Stimulated activated naive CD8-positive, alpha-beta T cell treated with anti-CD3 and anti-CD28 coated beads, Interleukin-15, Interleukin-2, amounts not matched to agents 100 ng/mL and 50 ng/mL, for 24 hours (primary cell): ENCODE measurements at regions not wholly inside any gene's neighbourhood (a gene's known extent, or its start where the extent isn't known, plus 50 kb on each side); places are given as distances from the start of the nearest gene placed in this dataset.

ENCODE experiments used
- H3K27ac Mint-ChIP-seq: one replicate; pipeline ENCODE4 v1.8.0; 2021; ENCODE audit warnings: mild to moderate bottlenecking, mixed read lengths
- H3K27me3 Mint-ChIP-seq: one replicate; pipeline ENCODE4 v1.8.0; 2021; ENCODE audit warnings: mixed read lengths
- H3K36me3 Mint-ChIP-seq: one replicate; pipeline ENCODE4 v1.8.0; 2021; ENCODE audit warnings: low read depth, mixed read lengths
- H3K4me1 Mint-ChIP-seq: one replicate; pipeline ENCODE4 v1.8.0; 2021; ENCODE audit warnings: low read depth, mixed read lengths
- H3K4me3 Mint-ChIP-seq: one replicate; pipeline ENCODE4 v1.8.0; 2021; ENCODE audit warnings: mild to moderate bottlenecking, mixed read lengths
- H3K9me3 Mint-ChIP-seq: one replicate; pipeline ENCODE4 v1.8.0; 2021; ENCODE audit warnings: mixed read lengths

GRCh38 chr10:131004276-131004675 is 307.2 kb downstream of the TCERG1L start:
- no peaks in the 10 kb centered on the region for H3K4me1 Mint-ChIP-seq
- H3K9me3 Mint-ChIP-seq, result no peaks in the 10 kb centered on the region
- H3K4me3 Mint-ChIP-seq, result no peak overlapping the region
- no peaks in the 10 kb centered on the region for H3K27me3 Mint-ChIP-seq
- H3K36me3 Mint-ChIP-seq, result no peaks in the 10 kb centered on the region
- no peak overlapping the region for H3K27ac Mint-ChIP-seq

GRCh38 chr10:131006458-131007256 is 304.9 kb downstream of the TCERG1L start:
- H3K36me3 Mint-ChIP-seq, result no peaks in the 10 kb centered on the region

GRCh38 chr10:131009791-131010190 is 301.7 kb downstream of the TCERG1L start:
- Mint-ChIP-seq H3K9me3 (no peaks in the 10 kb centered on the region), H3K27me3 (no peaks in the 10 kb centered on the region), H3K36me3 (no peaks in the 10 kb centered on the region), H3K4me1 (no peaks in the 10 kb centered on the region), H3K4me3 (no peak overlapping the region), H3K27ac (no peak overlapping the region)

More at GRCh38 chr10:131006458-131007256, 304.9 kb downstream of the TCERG1L start:
- no peaks in the 10 kb centered on the region for H3K4me1 Mint-ChIP-seq
- H3K9me3 Mint-ChIP-seq, result no peaks in the 10 kb centered on the region
- no peak overlapping the region for H3K4me3 Mint-ChIP-seq
- H3K27ac Mint-ChIP-seq, result no peak overlapping the region
- H3K27me3 Mint-ChIP-seq, result no peaks in the 10 kb centered on the region

GRCh38 chr10:131010965-131011575 is 300.5 kb downstream of the TCERG1L start:
- H3K4me1 Mint-ChIP-seq, result no peaks in the 10 kb centered on the region
- no peak overlapping the region for H3K27ac Mint-ChIP-seq

GRCh38 chr10:131011936-131012640 is 299.4 kb downstream of the TCERG1L start:
- H3K27ac Mint-ChIP-seq, result no peak overlapping the region
- no peak overlapping the region for H3K4me3 Mint-ChIP-seq
- H3K9me3 Mint-ChIP-seq, result no peaks in the 10 kb centered on the region
- no peaks in the 10 kb centered on the region for H3K36me3 Mint-ChIP-seq
- H3K27me3 Mint-ChIP-seq, result no peaks in the 10 kb centered on the region
- H3K4me1 Mint-ChIP-seq, result no peaks in the 10 kb centered on the region

More at GRCh38 chr10:131010965-131011575, 300.5 kb downstream of the TCERG1L start:
- Mint-ChIP-seq H3K27me3 (no peaks in the 10 kb centered on the region), H3K9me3 (no peaks in the 10 kb centered on the region), H3K4me3 (no peak overlapping the region), H3K36me3 (no peaks in the 10 kb centered on the region)

GRCh38 chr10:131012641-131012985 is 298.9 kb downstream of the TCERG1L start:
- Mint-ChIP-seq H3K27ac (no peak overlapping the region), H3K4me1 (no peaks in the 10 kb centered on the region), H3K4me3 (no peak overlapping the region), H3K9me3 (no peaks in the 10 kb centered on the region), H3K27me3 (no peaks in the 10 kb centered on the region), H3K36me3 (no peaks in the 10 kb centered on the region)

- H3K4me3 Mint-ChIP-seq, result no peak overlapping the region
- H3K4me1 Mint-ChIP-seq, result no peaks in the 10 kb centered on the region
- H3K36me3 Mint-ChIP-seq, result no peaks in the 10 kb centered on the region
- H3K9me3 Mint-ChIP-seq, result no peaks in the 10 kb centered on the region
- H3K27ac Mint-ChIP-seq, result no peak overlapping the region
- no peaks in the 10 kb centered on the region for H3K27me3 Mint-ChIP-seq
Measured at GRCh38 chr10:131013281-131013912, 298.1 kb downstream of the TCERG1L start.

GRCh38 chr10:131014271-131014670 is 297.2 kb downstream of the TCERG1L start:
- Mint-ChIP-seq H3K9me3 (no peaks in the 10 kb centered on the region), H3K4me1 (no peaks in the 10 kb centered on the region), H3K27me3 (no peaks in the 10 kb centered on the region), H3K36me3 (no peaks in the 10 kb centered on the region), H3K27ac (no peak overlapping the region), H3K4me3 (no peak overlapping the region)

GRCh38 chr10:131015271-131015670 is 296.2 kb downstream of the TCERG1L start:
- H3K27me3 Mint-ChIP-seq, result no peaks in the 10 kb centered on the region

GRCh38 chr10:131016556-131016955 is 295.0 kb downstream of the TCERG1L start:
- Mint-ChIP-seq H3K27ac (no peak overlapping the region), H3K9me3 (no peaks in the 10 kb centered on the region), H3K36me3 (no peaks in the 10 kb centered on the region), H3K4me3 (no peak overlapping the region), H3K4me1 (no peaks in the 10 kb centered on the region), H3K27me3 (no peaks in the 10 kb centered on the region)

More at GRCh38 chr10:131015271-131015670, 296.2 kb downstream of the TCERG1L start:
- Mint-ChIP-seq H3K4me3 (no peak overlapping the region), H3K27ac (no peak overlapping the region), H3K36me3 (no peaks in the 10 kb centered on the region), H3K4me1 (no peaks in the 10 kb centered on the region), H3K9me3 (no peaks in the 10 kb centered on the region)

GRCh38 chr10:131017566-131018285 is 293.8 kb downstream of the TCERG1L start:
- no peaks in the 10 kb centered on the region for H3K36me3 Mint-ChIP-seq
- H3K27ac Mint-ChIP-seq, result no peak overlapping the region
- H3K9me3 Mint-ChIP-seq, result no peaks in the 10 kb centered on the region

GRCh38 chr10:131018886-131019500 is 292.5 kb downstream of the TCERG1L start:
- Mint-ChIP-seq H3K4me3 (no peak overlapping the region), H3K27me3 (no peaks in the 10 kb centered on the region), H3K9me3 (no peaks in the 10 kb centered on the region), H3K4me1 (no peaks in the 10 kb centered on the region), H3K36me3 (no peaks in the 10 kb centered on the region), H3K27ac (no peak overlapping the region)

More at GRCh38 chr10:131017566-131018285, 293.8 kb downstream of the TCERG1L start:
- H3K27me3 Mint-ChIP-seq, result no peaks in the 10 kb centered on the region
- H3K4me3 Mint-ChIP-seq, result no peak overlapping the region
- H3K4me1 Mint-ChIP-seq, result no peaks in the 10 kb centered on the region

- Mint-ChIP-seq H3K4me3 (no peak overlapping the region), H3K27ac (no peak overlapping the region), H3K27me3 (no peaks in the 10 kb centered on the region), H3K36me3 (no peaks in the 10 kb centered on the region), H3K9me3 (no peaks in the 10 kb centered on the region), H3K4me1 (no peaks in the 10 kb centered on the region)
Measured at GRCh38 chr10:131019696-131020095, 291.8 kb downstream of the TCERG1L start.

- no peak overlapping the region for H3K4me3 Mint-ChIP-seq
Measured at GRCh38 chr10:131020775-131021174, 290.7 kb downstream of the TCERG1L start.

More at GRCh38 chr10:131020775-131021174, 290.7 kb downstream of the TCERG1L start:
- Mint-ChIP-seq H3K27me3 (no peaks in the 10 kb centered on the region), H3K36me3 (no peaks in the 10 kb centered on the region), H3K9me3 (no peaks in the 10 kb centered on the region), H3K4me1 (no peaks in the 10 kb centered on the region), H3K27ac (no peak overlapping the region)
